ENCODE measurements at regions not wholly inside any gene's neighbourhood (a gene's known extent, or its start where the extent isn't known, plus 50 kb on each side); places are given as distances from the start of the nearest gene placed in this dataset.

DNA sequence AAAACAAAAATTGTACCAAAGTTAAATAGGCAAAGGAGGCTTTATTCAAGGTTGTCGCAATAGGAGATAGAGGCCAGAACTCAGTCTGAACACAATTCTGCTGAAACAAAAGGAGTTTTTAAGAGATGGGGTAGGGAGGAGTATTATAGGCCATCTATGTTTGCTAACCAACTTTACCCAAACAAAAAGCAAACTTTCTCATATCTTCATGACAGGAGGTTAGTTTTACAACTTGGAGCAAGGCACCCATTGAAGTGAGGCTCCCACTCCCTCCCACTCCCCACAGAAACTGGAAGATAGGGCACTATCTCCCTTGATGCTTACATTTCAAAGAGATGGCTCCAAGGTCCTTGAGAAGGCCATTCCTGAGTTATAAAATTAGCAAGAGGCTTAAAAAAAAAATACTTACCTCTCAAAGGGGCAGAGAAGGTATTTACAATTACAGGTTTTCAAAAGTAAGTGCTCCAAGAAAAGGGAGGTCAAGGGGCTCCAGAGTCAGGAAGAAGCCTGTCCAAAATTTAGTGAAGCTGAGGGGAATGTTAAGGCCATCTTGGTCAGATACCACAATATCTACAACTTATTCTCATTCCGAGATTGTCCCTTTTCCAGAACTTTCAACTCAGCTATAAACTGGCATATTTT, 84.4 kb upstream of the DHRS4 start:
- Histone ChIP-seq H3K4me2 (ENCODE audit: low read depth, low read length) (no peak overlapping the region), H4K8ac (ENCODE audit: low read depth in 2 of 2, low read length in 2 of 2) (no peak overlapping the region), H2BK15ac (ENCODE audit: low read depth, low read length) (no peak overlapping the region), H4K91ac (ENCODE audit: insufficient read depth, low read depth, low read length) (no peak overlapping the region), H3K4me3 (ENCODE audit: insufficient read depth, low read depth, low read length) (no peak overlapping the region), H2AK5ac (ENCODE audit: low read depth, low read length) (no peak overlapping the region), H3K14ac (replicated peaks; ENCODE audit: low read depth, low read length) (no peak overlapping the region), H3K27me3 (ENCODE audit: control insufficient read depth, insufficient read depth, low read length) (no peaks in the 10 kb centered on the region), H3K27ac (ENCODE audit: insufficient read depth, low read length) (no peak overlapping the region), H4K5ac (ENCODE audit: low read depth, low read length) (no peak overlapping the region), H3K18ac (ENCODE audit: low read depth, low read length) (no peak overlapping the region), H3K56ac (ENCODE audit: extremely low read depth, insufficient read depth, low read length) (no peak overlapping the region), H3K79me1 (ENCODE audit: low read depth in 1 of 2, low read length in 2 of 2) (no peaks in the 10 kb centered on the region), H2BK5ac (ENCODE audit: low read depth, low read length, poor library complexity, severe bottlenecking) (no peak overlapping the region), H4K20me1 (ENCODE audit: insufficient read depth, low read length) (no peaks in the 10 kb centered on the region), H2AK9ac (replicated peaks; ENCODE audit: low read depth, low read length, poor library complexity) (no peak overlapping the region), H2AFZ (replicated peaks; ENCODE audit: low read length, poor library complexity) (no peak overlapping the region), H3K4me1 (ENCODE audit: control insufficient read depth, insufficient read depth, low read length) (no peaks in the 10 kb centered on the region), H3K9me3 (ENCODE audit: control insufficient read depth, insufficient read depth, low read length) (no peaks in the 10 kb centered on the region), H3K9ac (ENCODE audit: low read depth, low read length) (no peak overlapping the region), H2BK120ac (ENCODE audit: low read depth, low read length) (no peak overlapping the region), H2BK20ac (ENCODE audit: low read depth, low read length) (no peak overlapping the region), H3K9me1 (ENCODE audit: insufficient read depth, low read length) (no peaks in the 10 kb centered on the region), H3K4ac (ENCODE audit: low read depth, low read length) (no peak overlapping the region), H3K36me3 (ENCODE audit: control insufficient read depth, insufficient read depth, low read length) (no peaks in the 10 kb centered on the region), H3K23ac (ENCODE audit: low read depth, low read length) (no peak overlapping the region)
- ATAC-seq (ENCODE audit: low read depth) (no peak), DNase-seq (no peak)
- dilution Hi-C loops (cut with HindIII; ENCODE audit: low sequenced_read_pairs, unreplicated experiment): no loop called here
- intact Hi-C loops (cut with micrococcal nuclease): no loop called here
- POLR2A ChIA-PET (ENCODE audit: unreplicated experiment): no interaction called here
- in situ Hi-C loops (cut with MboI; ENCODE audit: low sequenced_read_pairs): no loop called here
- no peak for TF ChIP-seq RAD21 (IDR thresholded peaks at IDR 0.05; ENCODE audit: low read length)
- no peak for TF ChIP-seq BHLHE40 (IDR thresholded peaks at IDR 0.05; ENCODE audit: low read depth, low read length)
- no peak for TF ChIP-seq RFX5 (IDR thresholded peaks at IDR 0.05; ENCODE audit: low read depth, low read length)
- no peak for TF ChIP-seq MAZ (IDR thresholded peaks at IDR 0.05; ENCODE audit: borderline replicate concordance, low read depth, low read length)
- no peak for TF ChIP-seq POLR2A (IDR thresholded peaks at IDR 0.05; ENCODE audit: low read depth, low read length)
- TF ChIP-seq FOS (IDR thresholded peaks at IDR 0.05; ENCODE audit: low read depth, low read length): no peak
- TF ChIP-seq RCOR1 (IDR thresholded peaks at IDR 0.05; ENCODE audit: insufficient replicate concordance, low read length): no peak
- TF ChIP-seq, protein P1, sequence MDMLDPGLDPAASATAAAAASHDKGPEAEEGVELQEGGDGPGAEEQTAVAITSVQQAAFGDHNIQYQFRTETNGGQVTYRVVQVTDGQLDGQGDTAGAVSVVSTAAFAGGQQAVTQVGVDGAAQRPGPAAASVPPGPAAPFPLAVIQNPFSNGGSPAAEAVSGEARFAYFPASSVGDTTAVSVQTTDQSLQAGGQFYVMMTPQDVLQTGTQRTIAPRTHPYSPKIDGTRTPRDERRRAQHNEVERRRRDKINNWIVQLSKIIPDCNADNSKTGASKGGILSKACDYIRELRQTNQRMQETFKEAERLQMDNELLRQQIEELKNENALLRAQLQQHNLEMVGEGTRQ (IDR thresholded peaks at IDR 0.05; ENCODE audit: low read depth, low read length): no peak
- TF ChIP-seq, protein P2, sequence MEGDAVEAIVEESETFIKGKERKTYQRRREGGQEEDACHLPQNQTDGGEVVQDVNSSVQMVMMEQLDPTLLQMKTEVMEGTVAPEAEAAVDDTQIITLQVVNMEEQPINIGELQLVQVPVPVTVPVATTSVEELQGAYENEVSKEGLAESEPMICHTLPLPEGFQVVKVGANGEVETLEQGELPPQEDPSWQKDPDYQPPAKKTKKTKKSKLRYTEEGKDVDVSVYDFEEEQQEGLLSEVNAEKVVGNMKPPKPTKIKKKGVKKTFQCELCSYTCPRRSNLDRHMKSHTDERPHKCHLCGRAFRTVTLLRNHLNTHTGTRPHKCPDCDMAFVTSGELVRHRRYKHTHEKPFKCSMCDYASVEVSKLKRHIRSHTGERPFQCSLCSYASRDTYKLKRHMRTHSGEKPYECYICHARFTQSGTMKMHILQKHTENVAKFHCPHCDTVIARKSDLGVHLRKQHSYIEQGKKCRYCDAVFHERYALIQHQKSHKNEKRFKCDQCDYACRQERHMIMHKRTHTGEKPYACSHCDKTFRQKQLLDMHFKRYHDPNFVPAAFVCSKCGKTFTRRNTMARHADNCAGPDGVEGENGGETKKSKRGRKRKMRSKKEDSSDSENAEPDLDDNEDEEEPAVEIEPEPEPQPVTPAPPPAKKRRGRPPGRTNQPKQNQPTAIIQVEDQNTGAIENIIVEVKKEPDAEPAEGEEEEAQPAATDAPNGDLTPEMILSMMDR (conservative IDR thresholded peaks at IDR 0.05; ENCODE audit: low read depth, low read length): no peak
- TF ChIP-seq, protein P3, sequence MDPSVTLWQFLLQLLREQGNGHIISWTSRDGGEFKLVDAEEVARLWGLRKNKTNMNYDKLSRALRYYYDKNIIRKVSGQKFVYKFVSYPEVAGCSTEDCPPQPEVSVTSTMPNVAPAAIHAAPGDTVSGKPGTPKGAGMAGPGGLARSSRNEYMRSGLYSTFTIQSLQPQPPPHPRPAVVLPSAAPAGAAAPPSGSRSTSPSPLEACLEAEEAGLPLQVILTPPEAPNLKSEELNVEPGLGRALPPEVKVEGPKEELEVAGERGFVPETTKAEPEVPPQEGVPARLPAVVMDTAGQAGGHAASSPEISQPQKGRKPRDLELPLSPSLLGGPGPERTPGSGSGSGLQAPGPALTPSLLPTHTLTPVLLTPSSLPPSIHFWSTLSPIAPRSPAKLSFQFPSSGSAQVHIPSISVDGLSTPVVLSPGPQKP (IDR thresholded peaks at IDR 0.05; ENCODE audit: borderline replicate concordance, low read depth, low read length): no peak
- TF ChIP-seq CEBPB (IDR thresholded peaks at IDR 0.05; ENCODE audit: low read depth, low read length): no peak
- TF ChIP-seq MXI1 (IDR thresholded peaks at IDR 0.05; ENCODE audit: borderline replicate concordance, low read depth, low read length): no peak
- no peak for TF ChIP-seq NFE2L2 (IDR thresholded peaks at IDR 0.05; ENCODE audit: low read depth, low read length)
- no peak for TF ChIP-seq SMC3 (IDR thresholded peaks at IDR 0.05; ENCODE audit: low read depth, low read length)
- TF ChIP-seq MAFK (IDR thresholded peaks at IDR 0.05; ENCODE audit: low read depth, low read length): no peak
- TF ChIP-seq CHD1 (IDR thresholded peaks at IDR 0.05; ENCODE audit: low read depth, low read length): no peak
- WGBS, 2 experiments (ENCODE audit: extremely low coverage in 2 of 2, insufficient read length in 1 of 2): 20% methylated on average over 1 of the region's 2 CpGs; no CpG with 5 or more reads in 1 of the 2 experiments
- no TSS peak for BruUV-seq (replicated peaks)
- CTCF ChIA-PET: no interaction called here

All from IMR-90 (cell line).